ENCODE measurements at regions not wholly inside any gene's neighbourhood (a gene's known extent, or its start where the extent isn't known, plus 50 kb on each side); places are given as distances from the start of the nearest gene placed in this dataset.

DNA sequence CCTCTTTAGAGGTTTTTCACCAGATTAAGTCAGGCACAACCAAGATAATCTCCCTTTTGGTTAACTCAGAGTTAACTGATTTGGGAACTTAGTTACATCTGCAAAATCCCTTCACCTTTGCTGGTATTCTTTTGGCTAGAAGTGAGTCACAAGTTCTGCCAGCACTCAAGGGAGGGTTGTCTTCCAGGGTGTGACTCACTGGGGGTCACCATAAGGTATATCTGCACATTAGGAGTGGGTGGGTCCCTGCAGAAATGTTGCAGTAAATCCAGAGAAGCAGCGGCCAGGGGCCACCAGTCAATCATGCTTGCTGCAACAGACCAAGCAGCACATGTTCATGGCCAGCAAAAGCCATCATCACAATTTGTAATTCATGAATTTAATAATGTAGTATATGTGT, 59.8 kb upstream of the MAML3 start:
- TF ChIP-seq SNAI2 (CRISPR knock-in tag; IDR thresholded peaks at IDR 0.05) (no peak), ESRRG (CRISPR knock-in tag; IDR thresholded peaks at IDR 0.05) (no peak), OSR1 (CRISPR knock-in tag; IDR thresholded peaks at IDR 0.05) (no peak), ISL1 (CRISPR knock-in tag; IDR thresholded peaks at IDR 0.05) (no peak)
